Hematopoietic multipotent progenitor cell treated with erythropoietin and hydrocortisone succinate and interleukin-3 and kit ligand, for 4 days (in vitro differentiated cells): ENCODE measurements at regions not wholly inside any gene's neighbourhood (a gene's known extent, or its start where the extent isn't known, plus 50 kb on each side); places are given as distances from the start of the nearest gene placed in this dataset.

Source experiments
- DNase-seq: peaks from one replicate; pipeline ENCODE4 v3.0.0-alpha.2; 2015

- DNase-seq = peak; percentile 78
Measured at GRCh38 chr3:193780810-193781478, 187.9 kb downstream of the OPA1 start.

GRCh38 chr3:193782276-193782647 is 189.3 kb downstream of the OPA1 start:
- no peak for DNase-seq

- no peak for DNase-seq
Measured at GRCh38 chr3:193782747-193783146, 189.7 kb downstream of the OPA1 start.

- no peak for DNase-seq
Measured at GRCh38 chr3:193783166-193783896, 190.3 kb downstream of the OPA1 start.

GRCh38 chr3:193784822-193785221 is 191.8 kb downstream of the OPA1 start:
- DNase-seq = no peak

GRCh38 chr3:193787496-193787870 is 194.5 kb downstream of the OPA1 start:
- DNase-seq = no peak

GRCh38 chr3:193788189-193788991 is 195.4 kb downstream of the OPA1 start:
- DNase-seq = peak; percentile 86

GRCh38 chr3:193789455-193789854 is 196.4 kb downstream of the OPA1 start:
- no peak for DNase-seq

- DNase-seq = no peak
Measured at GRCh38 chr3:193790086-193790990, 197.3 kb downstream of the OPA1 start.

- peak; percentile 37 for DNase-seq
Measured at GRCh38 chr3:193791041-193792032, 198.3 kb downstream of the OPA1 start.

- no peak for DNase-seq
Measured at GRCh38 chr3:193793123-193793522, 200.1 kb downstream of the OPA1 start.

- DNase-seq = peak; percentile 25
Measured at GRCh38 chr3:193794002-193794881, 201.2 kb downstream of the OPA1 start.

- DNase-seq = no peak
Measured at GRCh38 chr3:193795062-193795690, 202.2 kb downstream of the OPA1 start.

- DNase-seq = no peak
Measured at GRCh38 chr3:193796089-193796488, 203.1 kb downstream of the OPA1 start.

GRCh38 chr3:193797566-193797965 is 204.6 kb downstream of the OPA1 start:
- peak; percentile 35 for DNase-seq

GRCh38 chr3:193798051-193798450 is 205.0 kb downstream of the OPA1 start:
- DNase-seq = no peak

- peak; percentile 85 for DNase-seq
Measured at GRCh38 chr3:193800138-193801043, 207.4 kb downstream of the OPA1 start.

- no peak for DNase-seq
Measured at GRCh38 chr3:193801097-193801496, 208.1 kb downstream of the OPA1 start.

GRCh38 chr3:193803288-193803687 is 210.3 kb downstream of the OPA1 start:
- DNase-seq = peak; percentile 49
